SK-N-SH (cell line): ENCODE measurements at regions not wholly inside any gene's neighbourhood (a gene's known extent, or its start where the extent isn't known, plus 50 kb on each side); places are given as distances from the start of the nearest gene placed in this dataset.
A peak's percentile ranks its signal among the peaks of the same experiment; 100 is the strongest.
"Not testable (repeated sequence)": the region's sequence is repeated elsewhere in the genome, so short reads cannot be mapped to it uniquely, and the experiment has no call there.

Experiments used
- CTCF ChIA-PET: fragments of 300-600, 350-600 bp; formaldehyde crosslinking; extraction: SDS; loops from one replicate; lab custom pipeline; 2021; lab: Yijun Ruan, JAX
- POLR2A ChIA-PET: fragments of 350-600 bp; sonication (Branson Sonifier 250); formaldehyde crosslinking; extraction: SDS; loops from one replicate; lab custom pipeline; 2020; ENCODE audit warnings: antibody characterized with exemption, inconsistent platforms; lab: Yijun Ruan, JAX
- DNase-seq: peaks from one replicate; pipeline ENCODE4 v3.0.0; 2012
- H2AFZ ChIP-seq: fragments of 200-600 bp; sonication (generic); 2 replicates; pipeline ENCODE4 v1.8.1; 2016; ENCODE audit warnings: antibody characterized with exemption, mild to moderate bottlenecking, low read depth
- H3F3A ChIP-seq: fragments of 200-600 bp; sonication (generic); replicated peaks from 2 replicates; pipeline ENCODE3; 2016; ENCODE audit warnings: antibody characterized with exemption, mild to moderate bottlenecking; ENCODE audit not compliant: insufficient read depth
- H3K27ac ChIP-seq, 2 experiments: fragments of 200-500 bp in 1 of 2; fragments of 200-600 bp in 1 of 2; sonication (Bioruptor generic) in 1 of 2; sonication (generic), shearing (Covaris generic) in 1 of 2; 2 replicates each; pipeline versions ENCODE4 v1.5.1 to v1.6.1; 2014 to 2016; ENCODE audit warnings: low read depth in 2 of 2, inconsistent platforms in 1 of 2, low read length in 1 of 2, mild to moderate bottlenecking in 1 of 2, mixed read lengths in 1 of 2
- H3K27me3 ChIP-seq: fragments of 200-600 bp; sonication (generic), shearing (Covaris generic); 2 replicates; pipeline ENCODE4 v1.6.1; 2016; ENCODE audit warnings: mixed run types; ENCODE audit not compliant: insufficient read depth
- H3K36me3 ChIP-seq, 2 experiments: fragments of 200-500 bp in 1 of 2; fragments of 200-600 bp in 1 of 2; sonication (Bioruptor generic) in 1 of 2; sonication (generic) in 1 of 2; replicated peaks in 1 of 2; 2 replicates each; pipeline versions ENCODE3 to v1.5.1; 2014 to 2016; ENCODE audit warnings: low read length in 1 of 2, mild to moderate bottlenecking in 1 of 2; ENCODE audit not compliant: insufficient read depth in 2 of 2, control insufficient read depth in 1 of 2
- H3K4me1 ChIP-seq, 2 experiments: fragments of 200-500 bp in 1 of 2; fragments of 200-600 bp in 1 of 2; sonication (Bioruptor generic) in 1 of 2; sonication (generic), shearing (Covaris generic) in 1 of 2; 2 replicates each; pipeline versions ENCODE4 v1.5.1 to v1.6.1; 2014 to 2016; ENCODE audit warnings: low read depth in 1 of 2, low read length in 1 of 2, mixed run types in 1 of 2; ENCODE audit not compliant: insufficient read depth in 2 of 2, control insufficient read depth in 1 of 2
- H3K4me2 ChIP-seq: fragments of 200-600 bp; sonication (generic), shearing (Covaris generic); 2 replicates; pipeline ENCODE4 v1.6.1; 2017; ENCODE audit warnings: mixed run types
- H3K4me3 ChIP-seq, 2 experiments: fragments of 200-500 bp in 1 of 2; fragments of 200-600 bp in 1 of 2; sonication (Bioruptor generic) in 1 of 2; sonication (generic), shearing (Covaris generic) in 1 of 2; 2 replicates each; pipeline versions ENCODE4 v1.5.1 to v1.8.1; 2014 to 2016; ENCODE audit warnings: low read depth in 2 of 2, inconsistent platforms in 1 of 2, low read length in 1 of 2, mild to moderate bottlenecking in 1 of 2, mixed read lengths in 1 of 2, moderate library complexity in 1 of 2
- H3K79me2 ChIP-seq: fragments of 200-600 bp; sonication (generic); 2 replicates; pipeline ENCODE4 v1.8.1; 2017; ENCODE audit warnings: mild to moderate bottlenecking; ENCODE audit not compliant: insufficient read depth
- H3K9ac ChIP-seq: fragments of 200-600 bp; sonication (generic); 2 replicates; pipeline ENCODE4 v1.6.1; 2017; ENCODE audit warnings: mixed run types
- H3K9me2 ChIP-seq: fragments of 200-600 bp; sonication (generic); 2 replicates; pipeline ENCODE4 v1.6.1; 2017; ENCODE audit warnings: mixed run types
- H3K9me3 ChIP-seq: fragments of 200-600 bp; sonication (generic); 2 replicates; pipeline ENCODE4 v1.6.1; 2017; ENCODE audit warnings: mixed run types, mild to moderate bottlenecking, moderate library complexity
- H4K20me1 ChIP-seq: fragments of 200-600 bp; sonication (generic); 2 replicates; pipeline ENCODE4 v1.6.1; 2017; ENCODE audit warnings: mild to moderate bottlenecking, mixed run types; ENCODE audit not compliant: insufficient read depth
- CHD2 ChIP-seq: fragments of 150-350 bp; IDR thresholded peaks from 2 replicates; pipeline ENCODE4 v1.6.1; 2018; ENCODE audit warnings: low read length; ENCODE audit not compliant: partially characterized antibody
- CTCF ChIP-seq: fragments of 200-600 bp; sonication (generic); IDR thresholded peaks from 2 replicates; pipeline ENCODE4 v1.6.1; 2017; ENCODE audit warnings: antibody characterized with exemption, mild to moderate bottlenecking, moderate library complexity
- FOXJ3 ChIP-seq: sonication (generic); formaldehyde crosslinking; IDR thresholded peaks from 2 replicates; pipeline ENCODE4 v1.5.1; 2020; ENCODE audit warnings: mild to moderate bottlenecking, missing genetic modification reagents
- GABPA ChIP-seq: IDR thresholded peaks from 2 replicates; pipeline ENCODE4 v1.4.0; 2012; ENCODE audit warnings: low read depth, mild to moderate bottlenecking
- GATA2 ChIP-seq: sonication (generic); formaldehyde crosslinking; IDR thresholded peaks from 2 replicates; pipeline ENCODE4 v1.5.0; 2020; ENCODE audit warnings: mild to moderate bottlenecking, missing genetic modification reagents
- IRF3 ChIP-seq: fragments of 150-350 bp; IDR thresholded peaks from 2 replicates; pipeline ENCODE4 v1.6.1; 2016; ENCODE audit warnings: mild to moderate bottlenecking, low read depth, low read length
- JUND ChIP-seq: IDR thresholded peaks from 2 replicates; pipeline ENCODE4 v1.4.0; 2012
- MAX ChIP-seq: IDR thresholded peaks from 2 replicates; pipeline ENCODE4 v1.4.0; 2012; ENCODE audit warnings: low read depth
- MXI1 ChIP-seq: IDR thresholded peaks from 2 replicates; pipeline ENCODE4 v1.6.1; 2012; ENCODE audit warnings: mild to moderate bottlenecking, low read depth, low read length, improper control_type of control experiment
- PBX3 ChIP-seq: IDR thresholded peaks from 2 replicates; pipeline ENCODE4; 2012
- POLR2AphosphoS5 ChIP-seq: IDR thresholded peaks from 2 replicates; pipeline ENCODE4 v1.6.1; 2012; ENCODE audit warnings: low read depth, low read length
- RFX5 ChIP-seq: IDR thresholded peaks from 2 replicates; pipeline ENCODE4 v1.6.1; 2012; ENCODE audit warnings: mild to moderate bottlenecking, improper control_type of control experiment, low read length
- RXRA ChIP-seq: IDR thresholded peaks from 2 replicates; pipeline ENCODE4 v1.4.0; 2012; ENCODE audit warnings: low read depth, mild to moderate bottlenecking, borderline replicate concordance
- SIN3A ChIP-seq: IDR thresholded peaks from 2 replicates; pipeline ENCODE4 v1.6.1; 2012; ENCODE audit warnings: low read depth, mild to moderate bottlenecking, low read length, moderate library complexity, borderline replicate concordance
- SMC3 ChIP-seq: IDR thresholded peaks from 2 replicates; pipeline ENCODE4 v1.6.1; 2012; ENCODE audit warnings: low read depth, low read length, improper control_type of control experiment
- TAF1 ChIP-seq: IDR thresholded peaks from 2 replicates; pipeline ENCODE4 v1.6.1; 2012; ENCODE audit warnings: low read depth, mild to moderate bottlenecking, low read length, moderate library complexity, borderline replicate concordance
- TEAD4 ChIP-seq: IDR thresholded peaks from 2 replicates; pipeline ENCODE4 v1.4.0; 2012; ENCODE audit warnings: mild to moderate bottlenecking, borderline replicate concordance; ENCODE audit not compliant: insufficient read depth
- USF1 ChIP-seq: IDR thresholded peaks from 2 replicates; pipeline ENCODE4 v1.4.0; 2012; ENCODE audit warnings: low read depth, borderline replicate concordance
- YY1 ChIP-seq: IDR thresholded peaks from 2 replicates; pipeline ENCODE4 v1.4.0; 2012; ENCODE audit warnings: low read depth, mild to moderate bottlenecking
- ZBTB33 ChIP-seq: IDR thresholded peaks from 2 replicates; pipeline ENCODE4 v1.4.0; 2012; ENCODE audit warnings: low read depth, borderline replicate concordance
- WGBS: methylation state at CpG from one replicate; pipeline ENCODE4 v1.1.6; 2017; ENCODE audit warnings: low lambda C conversion rate; 5-methylcytosine and 5-hydroxymethylcytosine counted together

- no peak for TF ChIP-seq IRF3
- TF ChIP-seq CTCF = no peak
- no peak for TF ChIP-seq RFX5
- no peak for TF ChIP-seq CHD2
These were observed 717.2 kb upstream of the ADGRL3 start (continued) for GRCh38 chr4:60482921-60483351.

GRCh38 chr4:60485276-60485675, 714.9 kb upstream of the ADGRL3 start:
- Histone ChIP-seq H3K9me3 (no peaks in the 10 kb centered on the region), H3K27ac (peak overlapping the region in 1 of 2 experiments; percentile 40; a peak in 1 of 4 replicates), H3K4me3 (no peak overlapping the region), H2AFZ (peak overlapping the region; percentile 13; the same call in 1 of the 2 replicates), H3K27me3 (no peaks in the 10 kb centered on the region), H3K9ac (no peak overlapping the region), H3F3A (no peaks in the 10 kb centered on the region), H3K79me2 (no peaks in the 10 kb centered on the region), H3K36me3 (no peaks in the 10 kb centered on the region), H4K20me1 (no peaks in the 10 kb centered on the region), H3K4me2 (no peak overlapping the region; the same call in 1 of the 2 replicates), H3K9me2 (no peaks in the 10 kb centered on the region)
- CTCF ChIA-PET = no interaction called here
- WGBS = 25% methylated on average over 3 of the region's 3 CpGs
- POLR2A ChIA-PET = no interaction called here
- TF ChIP-seq PBX3 (no peak), MAX (no peak), RXRA (no peak), TAF1 (no peak), SMC3 (no peak), MXI1 (no peak), TEAD4 (no peak), GABPA (no peak), ZBTB33 (no peak), GATA2 (no peak), USF1 (no peak), SIN3A (no peak), FOXJ3 (no peak), JUND (no peak), POLR2AphosphoS5 (no peak), YY1 (no peak)
- TF ChIP-seq, all 33 proteins: peak for 0
- DNase-seq = no peak
- no peaks in the 10 kb centered on the region; a peak in 1 of 4 replicates for H3K4me1 ChIP-seq

GRCh38 chr4:60487118-60487761, 712.9 kb upstream of the ADGRL3 start:
- H3K27me3 ChIP-seq, H3K9ac ChIP-seq, H3K4me3 ChIP-seq, H3K36me3 ChIP-seq, H3K27ac ChIP-seq, POLR2A ChIA-PET, DNase-seq, H3K9me3 ChIP-seq, H3F3A ChIP-seq, CTCF ChIA-PET, H3K9me2 ChIP-seq, H3K79me2 ChIP-seq, H4K20me1 ChIP-seq, H2AFZ ChIP-seq, H3K4me2 ChIP-seq, H3K4me1 ChIP-seq: not testable (repeated sequence)
- 20% methylated on average over 3 of the region's 3 CpGs for WGBS
